Mucosa of descending colon (tissue), 3 donors: ENCODE measurements at regions not wholly inside any gene's neighbourhood (a gene's known extent, or its start where the extent isn't known, plus 50 kb on each side); places are given as distances from the start of the nearest gene placed in this dataset.

ENCODE experiments used
- ATAC-seq: fragments of 200-7000 bp; cut with Tn5 transposase; one replicate; pipeline ENCODE4 v1.9.1; 2020; ENCODE audit warnings: mild to moderate bottlenecking, moderate library complexity
- DNase-seq, 3 donors: peaks; one replicate each; pipeline ENCODE4 v3.0.0-alpha.2; 2020
- H3K36me3 ChIP-seq: fragments of 200-600 bp; one replicate; pipeline ENCODE4 v1.8.0; 2021; ENCODE audit warnings: low read depth, mild to moderate bottlenecking
- H3K4me1 ChIP-seq: fragments of 200-600 bp; one replicate; pipeline ENCODE4 v1.8.0; 2021; ENCODE audit warnings: low read depth, mild to moderate bottlenecking
- H3K4me3 ChIP-seq: fragments of 200-600 bp; one replicate; pipeline ENCODE4 v1.8.0; 2021; ENCODE audit warnings: mild to moderate bottlenecking
- H3K9me3 ChIP-seq: fragments of 200-600 bp; one replicate; pipeline ENCODE4 v1.8.0; 2021; ENCODE audit warnings: mild to moderate bottlenecking
- intact Hi-C, 2 donors: fragments of 100-400 bp; cut with DNase I in 1 of 2; cut with micrococcal nuclease in 1 of 2; formaldehyde crosslinking; loops; one replicate each; pipeline versions ENCODE4 v1.11.0 to v1.11.1; 2022; cut with DNase I, micrococcal nuclease
- TF ChIP-seq, protein P1 (sequence below): fragments of 200-600 bp; IDR thresholded peaks from one replicate; pipeline ENCODE4 v1.8.0; 2022; ENCODE audit warnings: antibody characterized with exemption, mild to moderate bottlenecking
- donor health status: DM: no; HTN: no; CAD: no; lungs with moderate emphysema.
- donor health status: DM: no; HTN: no; CAD: no.
- donor health status: DM: no; HTN: yes; CAD: no.

DNA sequence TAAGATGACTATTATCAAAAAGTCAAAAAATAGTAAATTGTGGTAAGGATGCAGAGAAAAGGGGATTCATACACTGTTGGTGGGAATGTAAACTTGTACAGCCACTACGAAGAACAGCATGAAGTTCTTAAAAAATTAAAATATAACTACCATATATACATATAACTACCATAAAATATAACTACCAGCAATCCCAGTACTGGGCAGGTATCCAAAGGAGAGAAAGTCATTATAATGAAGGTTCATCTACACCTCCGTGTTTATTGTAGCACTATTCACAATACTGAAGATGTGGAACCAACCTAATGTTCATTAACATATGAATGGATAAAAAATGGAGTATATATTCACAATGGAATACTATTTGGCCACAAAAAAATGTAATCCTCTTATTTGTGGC is 360.9 kb upstream of the CT83 start:
- TF ChIP-seq, protein P1, sequence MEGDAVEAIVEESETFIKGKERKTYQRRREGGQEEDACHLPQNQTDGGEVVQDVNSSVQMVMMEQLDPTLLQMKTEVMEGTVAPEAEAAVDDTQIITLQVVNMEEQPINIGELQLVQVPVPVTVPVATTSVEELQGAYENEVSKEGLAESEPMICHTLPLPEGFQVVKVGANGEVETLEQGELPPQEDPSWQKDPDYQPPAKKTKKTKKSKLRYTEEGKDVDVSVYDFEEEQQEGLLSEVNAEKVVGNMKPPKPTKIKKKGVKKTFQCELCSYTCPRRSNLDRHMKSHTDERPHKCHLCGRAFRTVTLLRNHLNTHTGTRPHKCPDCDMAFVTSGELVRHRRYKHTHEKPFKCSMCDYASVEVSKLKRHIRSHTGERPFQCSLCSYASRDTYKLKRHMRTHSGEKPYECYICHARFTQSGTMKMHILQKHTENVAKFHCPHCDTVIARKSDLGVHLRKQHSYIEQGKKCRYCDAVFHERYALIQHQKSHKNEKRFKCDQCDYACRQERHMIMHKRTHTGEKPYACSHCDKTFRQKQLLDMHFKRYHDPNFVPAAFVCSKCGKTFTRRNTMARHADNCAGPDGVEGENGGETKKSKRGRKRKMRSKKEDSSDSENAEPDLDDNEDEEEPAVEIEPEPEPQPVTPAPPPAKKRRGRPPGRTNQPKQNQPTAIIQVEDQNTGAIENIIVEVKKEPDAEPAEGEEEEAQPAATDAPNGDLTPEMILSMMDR: no peak
- ATAC-seq (peak; percentile 58), DNase-seq (peak in 1 of 3 donors; percentile 32)
- no peaks in the 10 kb centered on the region for H3K4me1 ChIP-seq
- no peak overlapping the region for H3K4me3 ChIP-seq
- H3K9me3 ChIP-seq: no peaks in the 10 kb centered on the region
- no peaks in the 10 kb centered on the region for H3K36me3 ChIP-seq
- intact Hi-C loops: no loop called here

DNA sequence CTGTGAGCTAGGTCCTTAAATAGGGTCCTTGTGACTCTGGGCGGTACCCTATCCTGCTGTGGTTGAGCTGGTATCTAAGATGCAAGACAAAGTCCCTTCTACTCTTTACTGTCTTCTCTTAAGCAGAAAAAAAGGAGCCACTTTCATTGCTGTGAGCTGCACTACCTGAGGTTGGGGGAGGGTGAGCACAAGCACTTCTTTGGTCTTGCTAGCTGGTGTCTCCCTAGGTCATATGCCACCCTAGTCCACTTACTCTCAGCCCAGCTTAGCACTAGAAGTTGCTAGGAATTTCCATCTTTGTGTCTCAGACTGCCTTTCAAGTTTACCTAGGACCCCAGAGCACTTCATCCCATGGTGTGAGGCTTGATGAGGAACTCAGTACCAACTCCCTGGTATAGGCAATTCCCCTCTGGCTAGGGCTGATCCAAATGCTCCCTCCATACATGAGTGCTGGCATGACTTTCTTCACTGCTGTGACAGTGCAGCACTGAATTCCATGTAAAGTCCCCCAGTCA is 343.6 kb upstream of the CT83 start:
- intact Hi-C loops: no loop called here

DNA sequence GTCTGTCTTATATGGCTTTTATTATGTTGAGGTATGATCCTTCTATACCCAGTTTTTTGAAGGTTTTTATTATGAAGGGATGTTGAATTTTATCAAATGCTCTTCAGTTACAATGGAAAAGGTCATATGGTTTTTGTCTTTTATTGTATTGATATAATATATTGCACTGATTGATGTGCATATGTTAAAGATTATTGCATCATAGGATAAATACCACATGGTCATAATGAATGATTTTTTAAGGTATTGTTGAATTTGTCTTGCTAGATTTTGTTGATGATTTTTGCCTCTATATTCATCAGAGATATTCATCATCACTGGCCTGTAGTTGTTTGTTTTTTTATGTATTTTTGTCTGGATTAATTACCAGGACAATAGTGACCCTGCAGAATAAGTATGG is 339.2 kb upstream of the CT83 start:
- Histone ChIP-seq H3K9me3 (no peaks in the 10 kb centered on the region), H3K4me3 (no peak overlapping the region), H3K4me1 (no peaks in the 10 kb centered on the region), H3K36me3 (no peaks in the 10 kb centered on the region)
- DNase-seq: no peak
- intact Hi-C loops: no loop called here
- no peak for ATAC-seq
- TF ChIP-seq, protein P1: no peak

More for the DNA sequence above, 343.6 kb upstream of the CT83 start:
- no peaks in the 10 kb centered on the region for H3K9me3 ChIP-seq
- H3K4me3 ChIP-seq: no peak overlapping the region
- H3K4me1 ChIP-seq: no peaks in the 10 kb centered on the region
- ATAC-seq: no peak
- no peaks in the 10 kb centered on the region for H3K36me3 ChIP-seq
- no peak for DNase-seq
- TF ChIP-seq, protein P1: no peak

DNA sequence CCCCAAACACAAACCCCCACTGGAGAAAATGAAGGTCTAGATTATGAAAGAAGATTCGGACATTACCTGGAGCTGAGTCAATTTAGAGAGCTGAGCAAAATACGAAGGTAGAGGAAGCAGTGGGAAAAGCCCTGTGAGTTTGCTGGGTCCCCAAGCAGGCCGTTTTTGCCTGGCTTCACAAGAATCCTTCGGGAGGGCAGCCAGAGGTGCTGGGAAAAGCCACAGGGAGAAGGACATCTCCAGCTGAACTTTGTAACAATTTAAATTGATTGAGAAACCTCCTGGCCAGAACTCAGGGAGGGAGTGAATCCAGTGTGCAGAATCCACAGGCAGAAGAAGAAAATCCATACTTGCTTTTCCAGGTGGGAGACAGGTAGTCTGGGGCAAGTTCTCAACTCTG is 319.1 kb upstream of the CT83 start:
- intact Hi-C loops: no loop called here
- Histone ChIP-seq H3K9me3 (no peaks in the 10 kb centered on the region), H3K4me1 (no peaks in the 10 kb centered on the region), H3K36me3 (no peaks in the 10 kb centered on the region), H3K4me3 (no peak overlapping the region)
- DNase-seq (no peak), ATAC-seq (no peak)
- TF ChIP-seq, protein P1: no peak

DNA sequence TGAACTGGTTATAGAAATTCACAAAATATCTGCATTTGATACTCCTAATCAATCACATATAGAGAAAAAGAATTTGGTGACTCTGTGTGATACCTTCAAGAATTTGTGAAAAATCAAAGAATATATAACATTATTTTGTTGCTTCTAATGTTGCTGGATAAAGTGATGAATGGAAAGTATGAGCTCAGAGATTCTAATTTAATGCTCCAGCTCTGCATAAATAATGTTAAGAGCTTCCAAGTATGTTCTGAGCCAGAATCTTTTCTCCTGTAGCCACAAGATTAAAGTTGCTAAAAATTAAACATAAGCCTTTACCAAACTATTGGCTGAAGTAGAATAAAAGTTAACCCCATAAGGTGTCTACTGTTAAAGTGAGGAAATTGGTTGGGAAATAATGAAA is 294.7 kb upstream of the CT83 start:
- Histone ChIP-seq H3K4me3 (no peak overlapping the region), H3K9me3 (no peaks in the 10 kb centered on the region), H3K4me1 (no peaks in the 10 kb centered on the region), H3K36me3 (no peaks in the 10 kb centered on the region)
- DNase-seq (no peak), ATAC-seq (no peak)
- TF ChIP-seq, protein P1: no peak
- intact Hi-C loops: no loop called here

DNA sequence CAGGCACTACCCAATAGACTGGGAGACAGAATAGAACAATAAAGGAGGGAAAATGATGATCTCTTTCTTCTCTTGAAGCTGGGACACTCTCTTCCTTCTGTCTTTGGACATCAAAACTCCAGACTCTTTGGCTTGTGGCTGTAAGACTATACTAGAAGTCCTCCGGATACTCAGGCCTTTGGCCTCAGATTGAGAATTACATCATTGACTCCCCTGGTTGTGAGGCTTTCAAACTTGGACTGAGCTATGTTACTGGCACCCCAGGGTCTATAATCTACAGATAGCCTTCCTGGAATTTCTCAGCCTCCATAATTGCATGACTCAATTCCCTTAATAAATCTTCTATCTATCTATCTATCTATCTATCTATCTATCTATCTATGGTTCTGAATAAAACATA is 294.2 kb upstream of the CT83 start:
- Histone ChIP-seq H3K4me3 (no peak overlapping the region), H3K36me3 (no peaks in the 10 kb centered on the region), H3K9me3 (no peaks in the 10 kb centered on the region), H3K4me1 (no peaks in the 10 kb centered on the region)
- DNase-seq (no peak), ATAC-seq (no peak)
- intact Hi-C loops: no loop called here
- TF ChIP-seq, protein P1: no peak
